ENCODE measurements at regions not wholly inside any gene's neighbourhood (a gene's known extent, or its start where the extent isn't known, plus 50 kb on each side); places are given as distances from the start of the nearest gene placed in this dataset.

GRCh38 chrX:5080791-5081190, 1147.9 kb downstream of the NLGN4X start:
- no peak for DNase-seq (ENCODE audit: low read depth)

GRCh38 chrX:5068550-5068949, 1160.1 kb downstream of the NLGN4X start:
- DNase-seq (ENCODE audit: low read depth), result no peak

GRCh38 chrX:5057786-5058185, 1170.9 kb downstream of the NLGN4X start:
- no peak for DNase-seq (ENCODE audit: low read depth)

GRCh38 chrX:5054852-5055251, 1173.8 kb downstream of the NLGN4X start:
- no peak for DNase-seq (ENCODE audit: low read depth)

GRCh38 chrX:5051831-5052491, 1176.7 kb downstream of the NLGN4X start:
- no peak for DNase-seq (ENCODE audit: low read depth)

- DNase-seq (ENCODE audit: low read depth), result no peak
These were observed 1186.1 kb downstream of the NLGN4X start for GRCh38 chrX:5042563-5042962.

GRCh38 chrX:5031792-5032191, 1196.9 kb downstream of the NLGN4X start:
- no peak for DNase-seq (ENCODE audit: low read depth)

- no peak for DNase-seq (ENCODE audit: low read depth)
These were observed 1213.2 kb downstream of the NLGN4X start for GRCh38 chrX:5015451-5015850.

- DNase-seq (ENCODE audit: low read depth), result no peak
These were observed 1233.8 kb downstream of the NLGN4X start for GRCh38 chrX:4994855-4995254.

GRCh38 chrX:4978613-4979012, 1250.1 kb downstream of the NLGN4X start:
- DNase-seq (ENCODE audit: low read depth), result no peak

GRCh38 chrX:4971646-4972045, 1257.0 kb downstream of the NLGN4X start:
- no peak for DNase-seq (ENCODE audit: low read depth)

- no peak for DNase-seq (ENCODE audit: low read depth)
These were observed 1250.7 kb upstream of the PRKX start for GRCh38 chrX:4964112-4964511.

GRCh38 chrX:4963432-4963831, 1250.0 kb upstream of the PRKX start:
- no peak for DNase-seq (ENCODE audit: low read depth)

GRCh38 chrX:4944767-4945166, 1231.3 kb upstream of the PRKX start:
- DNase-seq (ENCODE audit: low read depth), result no peak

- no peak for DNase-seq (ENCODE audit: low read depth)
These were observed 1222.9 kb upstream of the PRKX start for GRCh38 chrX:4936315-4936714.

- DNase-seq (ENCODE audit: low read depth), result no peak
These were observed 1222.4 kb upstream of the PRKX start for GRCh38 chrX:4935846-4936245.

GRCh38 chrX:4935401-4935800, 1222.0 kb upstream of the PRKX start:
- DNase-seq (ENCODE audit: low read depth), result no peak

- no peak for DNase-seq (ENCODE audit: low read depth)
These were observed 1219.3 kb upstream of the PRKX start for GRCh38 chrX:4932790-4933189.

- DNase-seq (ENCODE audit: low read depth), result no peak
These were observed 1217.0 kb upstream of the PRKX start for GRCh38 chrX:4930426-4930825.

GRCh38 chrX:4925911-4926310, 1212.5 kb upstream of the PRKX start:
- DNase-seq (ENCODE audit: low read depth), result no peak

- no peak for DNase-seq (ENCODE audit: low read depth)
These were observed 1195.9 kb upstream of the PRKX start for GRCh38 chrX:4909348-4909747.

- no peak for DNase-seq (ENCODE audit: low read depth)
These were observed 1192.1 kb upstream of the PRKX start for GRCh38 chrX:4905576-4905975.

GRCh38 chrX:4881277-4881676, 1167.8 kb upstream of the PRKX start:
- DNase-seq (ENCODE audit: low read depth), result no peak

GRCh38 chrX:4878640-4879039, 1165.2 kb upstream of the PRKX start:
- no peak for DNase-seq (ENCODE audit: low read depth)

- DNase-seq (ENCODE audit: low read depth), result no peak
These were observed 1162.8 kb upstream of the PRKX start for GRCh38 chrX:4876268-4876667.
